CD1c-positive myeloid dendritic cell (primary cell): ENCODE measurements at regions not wholly inside any gene's neighbourhood (a gene's known extent, or its start where the extent isn't known, plus 50 kb on each side); places are given as distances from the start of the nearest gene placed in this dataset.

Source experiments
- DNase-seq: peaks from one replicate; pipeline ENCODE4 v3.0.0-alpha.2; 2016; ENCODE audit errors: extremely low spot score

DNA sequence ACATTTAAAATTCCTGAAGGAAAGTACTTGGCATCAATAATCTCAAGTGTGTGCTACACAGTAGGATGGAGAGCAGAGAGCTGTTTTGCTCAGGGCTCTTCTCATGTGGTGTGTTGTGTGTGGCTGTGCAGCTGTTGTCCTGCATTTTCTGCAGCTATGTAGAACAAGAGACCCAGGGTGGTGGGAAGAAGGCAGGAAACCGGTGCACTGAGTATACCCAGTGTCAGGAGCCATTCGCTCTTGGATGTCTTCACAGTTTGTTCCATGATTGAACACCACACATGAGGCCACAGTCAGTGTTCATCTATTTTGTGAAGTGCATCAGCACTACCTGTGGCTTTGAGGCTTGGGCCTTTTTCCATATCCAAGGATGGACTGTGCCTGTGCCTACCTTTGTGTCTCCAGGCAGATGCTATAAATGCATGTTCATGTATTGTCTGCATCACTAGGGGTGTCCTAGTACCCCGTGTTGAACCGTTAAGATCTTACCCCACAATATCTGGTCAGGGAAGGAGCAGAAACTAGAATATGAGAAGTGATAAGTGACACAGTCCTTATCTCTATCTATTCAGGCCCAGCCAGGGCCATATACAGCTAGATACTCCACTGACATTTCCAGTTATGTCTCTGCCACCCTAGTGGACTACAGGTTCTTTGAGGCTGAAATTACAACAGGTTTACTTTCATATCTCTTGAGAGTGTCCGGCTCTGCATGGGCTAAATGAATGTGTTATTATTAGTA is 194.3 kb downstream of the NR2F2 start:
- no peak for DNase-seq

DNA sequence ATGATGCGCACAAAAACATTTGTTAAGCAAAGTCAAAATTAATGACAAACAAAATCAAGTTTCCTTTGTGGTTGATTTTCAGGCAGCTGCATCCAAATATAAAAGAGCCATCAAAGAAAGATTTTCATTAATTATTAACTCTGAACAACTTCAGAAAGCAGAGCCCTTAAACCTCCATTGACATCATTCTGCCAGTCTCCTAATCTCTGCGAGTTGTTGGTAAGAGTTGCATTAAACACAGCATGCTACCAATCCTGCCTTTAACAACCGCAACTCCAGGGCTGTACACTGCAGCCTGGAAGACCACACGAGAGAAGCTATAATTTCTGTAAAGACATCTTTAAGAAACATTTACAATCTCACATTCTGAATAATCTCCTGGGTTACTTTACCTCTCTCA is 204.6 kb downstream of the NR2F2 start:
- no peak for DNase-seq

DNA sequence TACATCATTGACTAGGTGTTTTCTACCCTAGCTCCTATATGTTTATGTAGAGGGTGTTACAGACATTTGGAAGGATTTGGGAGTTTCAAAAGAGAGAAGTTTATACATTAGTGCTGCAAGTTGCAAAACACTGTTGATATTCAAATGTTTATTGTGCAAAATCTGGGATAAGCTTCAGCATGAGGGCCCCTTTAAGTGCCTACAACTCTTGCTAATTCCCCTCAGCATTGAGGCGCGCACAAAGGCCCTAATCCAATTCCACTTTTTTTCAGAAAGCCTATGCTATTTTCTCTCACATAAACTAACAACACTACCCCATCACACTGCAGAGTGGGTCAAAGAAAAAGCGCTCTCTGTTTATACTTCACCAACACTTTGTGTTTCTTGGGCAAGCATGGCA is 208.0 kb downstream of the NR2F2 start:
- no peak for DNase-seq

DNA sequence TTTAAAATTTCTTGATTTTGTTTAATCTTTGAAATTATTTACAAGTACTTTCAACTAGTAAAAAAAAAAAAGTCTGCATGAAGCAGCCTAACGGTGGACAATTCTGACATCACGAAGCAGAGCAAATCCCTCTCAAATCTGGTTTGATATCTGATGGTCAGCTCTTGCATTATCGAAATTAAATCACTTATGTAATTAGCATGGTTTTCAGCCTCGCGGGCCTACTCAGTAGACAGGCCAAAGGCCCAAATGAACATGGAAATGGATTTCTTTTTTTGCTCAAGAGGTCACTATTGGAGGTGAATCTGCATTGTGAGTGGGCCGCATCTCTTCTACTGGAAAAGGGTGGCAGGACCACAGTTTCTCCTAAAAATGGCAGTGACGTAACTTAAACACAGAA is 209.8 kb downstream of the NR2F2 start:
- DNase-seq, result no peak

DNA sequence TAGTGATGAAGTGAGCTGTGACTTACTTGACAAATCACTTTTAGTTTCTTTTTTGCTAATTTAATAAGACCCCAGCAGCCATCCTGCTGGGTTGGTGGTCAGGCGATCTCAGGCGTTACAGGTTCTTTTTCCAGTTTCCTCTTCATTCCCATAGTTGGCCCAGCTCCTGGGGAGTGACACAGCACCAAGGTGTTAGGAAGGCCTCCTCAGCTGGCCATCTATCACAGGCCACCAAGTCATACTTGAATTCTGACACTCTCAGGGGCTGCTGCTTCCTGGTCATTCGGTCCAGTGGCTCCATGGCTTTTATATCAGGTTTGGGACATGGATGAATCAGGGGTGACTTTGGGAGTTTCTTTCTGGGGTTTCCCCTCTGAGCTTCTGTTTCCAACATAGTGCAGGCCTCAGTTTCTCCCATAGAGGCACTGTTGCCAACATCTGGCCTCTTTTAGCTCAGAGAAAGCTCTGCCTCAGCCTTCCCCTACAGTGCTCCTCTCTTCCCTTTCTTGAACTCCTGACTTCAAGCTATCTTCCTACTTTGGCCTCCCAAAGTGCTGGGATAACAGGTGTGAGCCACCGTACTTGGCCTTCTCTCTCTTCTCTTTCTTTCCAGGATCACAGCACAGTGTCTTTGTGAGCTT is 211.8 kb downstream of the NR2F2 start:
- no peak for DNase-seq

DNA sequence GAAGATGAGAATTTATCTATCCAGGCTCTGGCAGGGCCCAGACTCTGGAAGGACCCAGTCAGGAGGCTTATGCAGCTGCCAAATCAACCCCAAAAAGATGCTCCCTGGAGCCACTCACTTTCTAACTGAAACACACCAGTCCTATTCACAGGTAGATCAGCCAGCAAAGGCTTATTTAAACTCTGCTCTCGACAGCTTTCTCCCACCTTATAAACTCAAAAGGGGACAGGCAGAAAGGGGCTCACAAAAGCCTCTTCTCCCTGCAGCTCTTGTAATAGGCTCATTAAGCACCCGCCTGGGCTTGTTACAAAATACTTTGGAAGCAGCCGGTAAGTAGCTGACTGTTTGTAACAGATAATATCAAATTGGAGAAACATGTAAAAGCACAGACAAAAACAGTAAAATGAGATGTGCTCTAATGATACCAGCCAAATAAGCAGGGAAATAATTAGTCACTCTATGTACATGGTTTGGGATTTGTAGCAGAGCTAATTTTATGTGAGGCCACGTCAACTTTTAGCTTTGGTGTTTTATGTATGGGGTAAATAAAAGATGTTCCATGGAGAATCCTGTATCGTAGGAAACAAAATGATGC is 213.8 kb downstream of the NR2F2 start:
- DNase-seq, result no peak

DNA sequence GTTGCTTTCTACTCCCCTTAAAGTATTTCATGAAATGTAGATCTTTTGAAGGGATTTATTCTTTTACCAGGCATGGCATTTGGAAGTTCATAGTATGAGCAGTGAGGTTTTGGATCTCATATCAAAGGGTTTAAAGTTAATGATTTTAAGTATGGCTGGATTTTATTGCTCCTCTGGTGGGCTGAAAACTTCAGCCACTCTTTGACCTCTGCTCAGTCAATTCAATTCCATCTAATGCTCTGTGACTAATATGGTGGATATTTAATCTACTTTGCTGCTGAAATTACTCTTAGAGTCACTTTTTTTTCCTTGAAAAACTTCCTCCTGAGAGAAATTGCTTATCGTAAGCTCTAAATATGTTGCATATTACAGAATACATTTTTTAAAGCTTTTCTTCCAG is 218.6 kb downstream of the NR2F2 start:
- DNase-seq, result no peak

DNA sequence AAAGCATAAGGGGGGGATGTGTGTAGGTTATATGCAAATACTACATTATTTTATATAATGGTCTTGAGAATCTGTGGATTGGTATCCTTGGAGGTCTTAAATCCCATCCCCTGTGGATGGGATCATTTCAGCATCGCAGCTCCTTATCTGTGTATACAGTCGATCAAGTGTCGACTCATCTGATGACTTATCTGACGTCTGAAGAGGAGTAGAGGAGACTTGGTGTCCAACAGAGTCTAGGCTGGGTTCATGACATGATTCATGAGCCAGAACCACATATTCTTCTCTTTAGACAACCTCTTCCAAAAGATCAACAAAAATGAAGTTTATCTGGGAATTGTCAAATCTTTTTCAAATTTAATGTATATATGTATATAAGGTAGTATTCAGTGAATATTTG is 220.7 kb downstream of the NR2F2 start:
- DNase-seq, result no peak

DNA sequence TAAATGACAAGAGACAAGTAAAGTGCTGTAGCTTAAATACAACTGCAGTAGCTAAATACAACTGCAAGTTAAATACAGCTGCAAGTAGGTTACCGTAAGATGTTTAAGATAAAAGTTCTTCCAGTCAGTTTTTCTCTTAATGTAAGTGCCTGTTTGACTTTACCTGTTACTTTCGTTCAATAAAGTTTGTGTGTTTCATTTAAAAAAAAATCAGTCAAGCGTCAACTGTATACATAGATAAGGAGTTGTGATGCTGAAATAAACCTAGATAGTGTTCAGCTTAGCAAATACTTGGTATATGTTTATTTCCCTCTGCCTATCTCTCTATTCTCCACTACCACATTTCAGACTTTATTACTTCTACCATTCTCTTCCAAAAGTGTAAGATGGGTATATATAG is 221.2 kb downstream of the NR2F2 start:
- no peak for DNase-seq

DNA sequence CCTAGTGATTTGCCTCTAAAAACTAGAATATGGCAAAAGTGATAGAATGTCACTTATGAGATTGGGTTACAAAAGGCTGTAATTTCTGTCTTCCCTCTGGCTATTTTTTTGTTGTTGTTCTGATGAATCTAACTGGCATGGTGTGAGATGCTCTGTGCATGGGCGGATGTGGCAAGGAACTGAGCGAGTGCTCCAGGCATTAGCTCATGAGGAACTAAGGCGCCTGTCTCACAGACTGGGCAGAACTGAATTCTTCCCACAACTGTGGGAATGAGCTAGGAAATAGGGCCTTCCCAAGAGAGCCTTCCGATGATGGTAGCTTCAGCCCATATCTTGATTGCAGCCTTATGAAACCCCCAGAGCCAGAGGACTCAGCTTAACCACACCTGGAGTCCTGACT is 222.5 kb downstream of the NR2F2 start:
- DNase-seq, result no peak

DNA sequence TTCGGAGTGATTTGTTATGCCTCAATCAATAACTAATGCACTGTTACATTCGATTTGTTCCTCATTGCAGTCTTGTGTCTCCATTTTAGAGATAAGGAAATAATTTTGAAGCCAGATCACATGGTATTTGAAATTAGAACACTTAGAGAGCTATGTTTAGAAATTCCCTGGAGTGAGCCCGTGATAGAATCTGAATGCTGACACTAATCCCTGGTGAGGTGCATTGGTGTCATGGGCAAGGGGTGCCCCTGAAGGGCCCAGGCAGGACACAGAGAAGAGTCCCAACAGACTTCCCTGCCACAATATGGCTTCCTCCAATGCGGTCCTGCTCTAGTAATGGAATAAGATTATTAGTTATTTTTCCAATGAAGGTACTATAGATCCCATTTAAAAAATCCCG is 223.0 kb downstream of the NR2F2 start:
- no peak for DNase-seq

DNA sequence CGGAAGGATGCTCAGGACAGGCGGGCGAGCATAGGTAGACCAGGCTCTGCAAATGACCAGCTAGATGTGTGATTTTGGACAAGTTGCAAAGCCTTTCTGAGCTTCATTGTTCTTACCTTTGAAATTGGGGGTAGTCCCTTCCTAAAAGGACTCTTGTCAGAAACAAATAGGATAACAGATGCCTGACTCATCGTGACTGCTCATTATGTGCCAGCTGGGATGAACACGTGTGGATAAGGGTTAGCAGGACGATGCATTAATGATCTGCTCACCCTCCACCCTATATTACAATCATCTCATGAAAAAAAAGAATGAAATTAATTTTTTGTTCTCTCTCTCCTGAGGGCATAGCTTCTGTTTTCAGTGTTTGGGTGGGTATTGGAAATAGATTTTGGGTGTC is 223.4 kb downstream of the NR2F2 start:
- DNase-seq, result no peak

DNA sequence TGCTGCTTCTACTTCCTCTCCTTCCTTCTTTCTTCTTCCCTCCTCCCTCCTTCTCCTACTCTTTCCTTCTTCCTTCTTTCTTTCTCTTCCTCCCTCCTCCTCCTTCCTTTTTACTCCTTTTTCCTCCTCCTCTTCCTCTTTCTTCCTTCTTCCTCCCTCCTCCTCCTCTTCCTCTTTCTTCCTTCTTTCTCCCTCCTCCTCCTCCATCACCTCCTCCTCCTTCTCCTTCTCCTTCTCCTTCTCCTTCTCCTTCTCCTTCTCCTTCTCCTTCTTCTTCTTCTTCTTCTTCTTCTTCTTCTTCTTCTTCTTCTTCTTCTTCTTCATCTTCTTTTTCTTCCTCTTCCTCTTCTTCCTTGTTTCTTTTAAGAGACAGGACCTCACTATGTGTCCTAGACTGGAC is 224.0 kb downstream of the NR2F2 start:
- DNase-seq, result no peak

DNA sequence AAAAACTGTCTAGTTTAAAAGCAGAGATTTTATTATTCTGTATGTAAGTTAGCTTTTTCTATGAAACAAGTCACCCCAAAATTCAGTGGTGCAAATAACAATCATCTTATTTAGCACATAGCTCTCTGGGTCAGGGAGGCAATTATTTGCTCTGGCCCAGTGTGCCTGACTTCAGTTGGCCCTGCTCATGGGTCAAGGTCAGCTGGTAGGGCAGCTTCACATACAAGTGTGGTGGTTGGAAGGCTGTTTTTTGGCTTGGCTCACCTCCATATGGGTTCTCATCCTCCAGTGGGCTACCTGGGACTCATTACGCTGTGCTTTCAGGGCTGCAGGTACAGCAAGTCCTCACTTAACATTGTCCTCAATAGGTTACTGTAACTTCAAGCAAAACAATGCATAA is 228.6 kb downstream of the NR2F2 start:
- DNase-seq, result no peak

DNA sequence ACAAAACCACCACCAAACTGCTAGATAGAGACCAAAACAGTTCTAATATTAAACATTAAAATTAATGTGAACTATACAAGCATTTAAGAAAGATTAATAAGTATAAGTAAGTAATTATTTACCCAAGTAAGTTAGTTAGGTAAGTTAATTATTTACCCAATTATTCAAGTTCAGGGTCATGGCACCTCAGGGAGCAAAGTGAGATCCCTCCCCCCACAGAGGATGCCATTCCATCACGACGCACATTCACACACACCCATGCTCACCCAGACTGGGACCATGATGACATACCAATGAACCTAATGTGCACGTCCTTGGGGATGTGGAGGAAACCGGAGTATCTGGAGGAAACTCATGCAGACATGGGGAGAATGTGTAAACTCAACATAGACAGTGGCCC is 229.1 kb downstream of the NR2F2 start:
- DNase-seq, result no peak

DNA sequence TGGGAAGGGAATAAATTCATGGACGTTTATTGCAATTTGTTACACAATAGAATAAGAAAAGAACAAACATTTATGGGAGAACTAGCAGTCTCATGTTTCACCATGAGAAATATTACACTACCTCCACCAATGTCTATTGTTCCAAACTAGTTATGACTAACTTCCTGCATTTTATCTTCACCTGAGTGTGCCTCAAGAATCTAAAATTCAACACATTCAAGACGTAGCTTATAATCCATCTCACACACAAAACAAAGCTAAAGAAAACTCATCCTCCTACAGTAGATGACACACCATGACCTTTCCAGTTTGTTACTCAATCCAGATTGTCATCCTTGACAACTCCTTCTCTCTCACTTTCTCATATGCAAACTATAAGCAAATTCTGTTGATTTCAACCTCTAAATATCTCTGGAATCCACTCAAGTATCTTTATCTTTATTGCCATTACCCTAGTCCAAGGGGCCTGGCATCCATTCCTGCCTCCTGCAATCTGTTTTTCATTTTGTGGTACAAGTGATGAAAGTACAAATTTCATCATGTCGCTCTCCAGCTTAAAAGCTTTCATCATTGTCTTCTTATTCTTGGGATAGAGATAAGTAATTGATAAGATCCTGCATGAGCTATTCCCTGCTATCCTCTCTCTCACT is 229.9 kb downstream of the NR2F2 start:
- no peak for DNase-seq

DNA sequence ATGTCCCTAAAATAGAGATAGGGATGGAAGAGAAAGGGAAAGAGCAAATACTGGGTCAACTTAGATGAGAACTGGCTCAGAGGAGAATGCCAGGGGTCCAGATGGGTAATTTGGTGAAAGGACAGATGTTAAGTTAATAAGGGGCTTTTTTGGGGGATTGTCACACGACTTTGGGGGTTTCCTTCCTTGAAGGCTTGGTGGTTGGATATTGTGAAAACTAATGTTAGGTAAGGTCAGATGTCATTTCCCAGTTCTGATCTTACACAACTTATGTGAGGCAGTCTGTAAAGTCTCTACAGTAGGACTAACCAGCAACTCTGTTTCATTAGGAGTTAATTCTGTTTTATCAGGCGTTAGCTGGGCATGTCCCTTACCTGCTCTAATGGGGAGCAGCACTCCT is 231.1 kb downstream of the NR2F2 start:
- DNase-seq, result no peak

DNA sequence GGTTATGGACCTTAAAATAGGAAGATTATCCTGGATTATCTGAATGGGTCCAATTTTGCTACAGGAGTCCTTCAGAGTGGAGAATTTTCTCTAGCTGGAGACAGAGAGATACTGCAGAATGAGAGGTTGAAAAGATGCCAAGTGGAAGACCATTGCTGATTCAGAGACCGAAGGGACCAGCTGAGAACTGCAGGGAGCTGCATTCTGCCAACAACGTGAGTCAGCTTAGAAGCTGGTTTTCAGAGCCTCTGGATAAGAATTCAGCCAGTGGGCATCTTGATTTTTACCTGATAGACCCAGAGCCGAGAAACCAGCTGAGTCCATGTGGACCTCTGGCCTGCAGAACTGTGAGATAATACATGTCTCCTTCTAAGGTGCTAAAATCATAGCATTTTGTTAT is 234.0 kb downstream of the NR2F2 start:
- no peak for DNase-seq

DNA sequence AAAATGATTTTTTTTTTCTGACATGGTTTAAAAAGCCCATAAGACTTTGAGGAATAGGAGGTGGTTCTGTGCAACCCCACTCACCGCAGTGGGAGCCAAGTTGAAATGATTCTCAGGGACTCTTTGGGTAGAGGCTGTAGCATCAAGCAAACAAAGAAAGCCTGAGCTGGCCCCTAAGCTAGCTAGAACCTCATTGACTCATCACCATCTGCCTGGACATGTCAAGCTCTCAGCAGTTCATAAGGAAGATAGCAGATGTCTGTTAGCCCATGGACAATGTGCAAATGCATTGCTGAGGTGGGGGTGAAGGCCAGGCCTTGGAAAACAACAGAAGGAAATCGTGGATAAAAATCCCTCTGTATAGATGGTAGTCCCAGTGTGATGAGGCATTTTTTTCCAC is 234.8 kb downstream of the NR2F2 start:
- no peak for DNase-seq

DNA sequence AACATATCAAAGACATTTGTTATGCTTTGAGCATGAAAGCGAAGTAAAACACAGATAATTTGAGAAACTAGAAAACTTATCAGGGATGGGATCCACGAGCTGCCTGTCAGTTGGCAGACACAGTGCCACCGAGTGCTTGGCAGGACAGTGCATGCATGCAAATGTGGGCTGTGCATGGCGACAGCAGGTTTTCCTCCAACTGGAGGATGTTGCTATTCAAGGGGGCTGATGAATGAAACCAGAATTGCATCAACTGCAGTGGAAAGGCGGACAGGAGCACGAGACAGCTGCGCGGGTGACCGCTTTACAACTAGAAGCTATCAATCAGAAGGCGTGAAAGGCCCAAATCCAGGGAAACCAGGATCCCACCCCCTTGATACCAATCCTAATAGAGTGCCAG is 244.3 kb downstream of the NR2F2 start:
- no peak for DNase-seq

DNA sequence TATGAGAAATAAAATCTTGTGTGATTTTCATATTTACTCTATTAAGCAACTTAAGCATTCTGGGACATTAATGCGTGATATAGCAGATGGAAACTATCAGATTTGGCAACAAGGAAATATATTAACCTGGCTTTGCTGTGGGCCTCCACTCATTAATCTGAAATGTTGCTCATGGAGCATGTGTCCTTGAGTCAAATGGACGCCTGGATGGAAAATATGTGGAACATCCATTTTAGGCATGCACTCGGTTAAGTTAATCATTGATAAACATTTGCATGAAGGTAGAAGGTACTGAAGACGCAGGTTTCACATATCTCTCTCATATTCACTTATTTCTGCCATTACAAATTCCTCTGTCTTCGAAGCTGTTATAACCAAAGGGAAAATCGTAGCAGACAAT is 246.1 kb downstream of the NR2F2 start:
- no peak for DNase-seq

DNA sequence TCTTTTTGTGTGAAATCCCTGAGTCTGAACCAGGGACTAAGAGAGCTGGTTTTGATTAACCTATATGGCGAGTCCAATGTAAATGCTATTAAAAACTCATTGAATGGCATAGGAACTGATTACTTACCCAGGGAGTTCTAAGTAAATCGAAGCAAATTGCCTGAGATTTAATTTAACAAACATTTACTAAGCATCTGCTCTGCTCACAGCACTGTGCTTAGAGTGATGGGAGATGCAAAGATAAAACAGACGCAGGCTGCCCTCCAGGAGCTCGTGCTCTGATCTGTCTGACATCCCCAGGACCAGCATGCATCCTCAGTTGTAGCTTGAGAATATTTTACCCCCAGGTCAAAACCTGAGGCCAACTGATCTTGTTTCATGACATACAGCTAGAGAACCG is 247.9 kb downstream of the NR2F2 start:
- no peak for DNase-seq

DNA sequence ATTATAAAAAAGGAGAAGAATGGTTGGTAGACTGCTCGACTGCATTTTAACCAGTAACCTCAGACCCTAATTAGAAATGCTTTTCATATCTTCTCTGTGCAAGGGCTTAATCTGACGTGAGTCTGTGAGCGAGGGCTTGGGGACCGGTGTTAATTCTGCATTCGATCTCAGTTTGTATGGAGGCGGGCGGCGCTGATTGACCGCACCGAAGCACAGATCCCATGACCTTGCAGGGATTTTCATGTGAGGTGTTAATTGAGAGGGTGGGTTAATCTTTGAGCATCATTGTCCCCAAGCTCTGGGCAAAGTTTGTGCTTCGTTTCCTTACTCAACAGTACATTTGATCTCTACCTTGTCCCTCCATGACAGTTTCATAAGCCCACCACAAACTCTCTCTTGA is 250.9 kb downstream of the NR2F2 start:
- DNase-seq, result no peak
